C4-2B (cell line): ENCODE measurements at regions not wholly inside any gene's neighbourhood (a gene's known extent, or its start where the extent isn't known, plus 50 kb on each side); places are given as distances from the start of the nearest gene placed in this dataset.

Experiments
- H3K27ac ChIP-seq: fragments of 450-650 bp; 2 replicates; pipeline ENCODE4 v1.5.1; 2017
- CTCF ChIP-seq: fragments of 450-650 bp; conservative IDR thresholded peaks from 2 replicates; pipeline ENCODE4 v1.5.1; 2017; ENCODE audit warnings: mild to moderate bottlenecking
- ZFX ChIP-seq: fragments of 450-650 bp; IDR thresholded peaks from 2 replicates; pipeline ENCODE4 v1.6.1; 2017

- H3K27ac ChIP-seq = no peak overlapping the region
- no peak for TF ChIP-seq ZFX
- TF ChIP-seq CTCF = no peak
Observed at GRCh38 chr5:35454011-35454525, 163.6 kb upstream of the SPEF2 start.

- TF ChIP-seq ZFX (no peak), CTCF (no peak)
- H3K27ac ChIP-seq = no peak overlapping the region
Observed at GRCh38 chr5:35443803-35444595, 173.7 kb upstream of the SPEF2 start.

GRCh38 chr5:35442885-35443639 is 174.6 kb upstream of the SPEF2 start:
- TF ChIP-seq ZFX (no peak), CTCF (no peak)
- no peak overlapping the region for H3K27ac ChIP-seq

GRCh38 chr5:35440409-35440808 is 177.3 kb upstream of the SPEF2 start:
- TF ChIP-seq CTCF = no peak
- no peak for TF ChIP-seq ZFX

GRCh38 chr5:35438786-35439185 is 178.9 kb upstream of the SPEF2 start:
- H3K27ac ChIP-seq = no peak overlapping the region
- TF ChIP-seq CTCF (no peak), ZFX (no peak)

More at GRCh38 chr5:35440409-35440808, 177.3 kb upstream of the SPEF2 start:
- H3K27ac ChIP-seq = no peak overlapping the region

GRCh38 chr5:35438288-35438687 is 179.4 kb upstream of the SPEF2 start:
- H3K27ac ChIP-seq = no peak overlapping the region
- TF ChIP-seq CTCF (no peak), ZFX (no peak)
